Hepatocyte (in vitro differentiated cells): ENCODE measurements at regions not wholly inside any gene's neighbourhood (a gene's known extent, or its start where the extent isn't known, plus 50 kb on each side); places are given as distances from the start of the nearest gene placed in this dataset.

Source experiments
- EZH2phosphoT487 ChIP-seq: fragments of 200-600 bp; sonication (generic); IDR thresholded peaks from one replicate; pipeline ENCODE4 v1.6.1; 2018; ENCODE audit warnings: antibody characterized with exemption, mild to moderate bottlenecking, low read depth, moderate library complexity; ENCODE audit not compliant: unreplicated experiment, severe bottlenecking
- TF ChIP-seq, protein P1 (sequence below): fragments of 200-600 bp; sonication (generic); IDR thresholded peaks from 2 replicates; pipeline ENCODE4 v1.5.1; 2016; ENCODE audit warnings: antibody characterized with exemption, mild to moderate bottlenecking; ENCODE audit not compliant: poor library complexity

- no peak for TF ChIP-seq EZH2phosphoT487
- TF ChIP-seq, protein P1, sequence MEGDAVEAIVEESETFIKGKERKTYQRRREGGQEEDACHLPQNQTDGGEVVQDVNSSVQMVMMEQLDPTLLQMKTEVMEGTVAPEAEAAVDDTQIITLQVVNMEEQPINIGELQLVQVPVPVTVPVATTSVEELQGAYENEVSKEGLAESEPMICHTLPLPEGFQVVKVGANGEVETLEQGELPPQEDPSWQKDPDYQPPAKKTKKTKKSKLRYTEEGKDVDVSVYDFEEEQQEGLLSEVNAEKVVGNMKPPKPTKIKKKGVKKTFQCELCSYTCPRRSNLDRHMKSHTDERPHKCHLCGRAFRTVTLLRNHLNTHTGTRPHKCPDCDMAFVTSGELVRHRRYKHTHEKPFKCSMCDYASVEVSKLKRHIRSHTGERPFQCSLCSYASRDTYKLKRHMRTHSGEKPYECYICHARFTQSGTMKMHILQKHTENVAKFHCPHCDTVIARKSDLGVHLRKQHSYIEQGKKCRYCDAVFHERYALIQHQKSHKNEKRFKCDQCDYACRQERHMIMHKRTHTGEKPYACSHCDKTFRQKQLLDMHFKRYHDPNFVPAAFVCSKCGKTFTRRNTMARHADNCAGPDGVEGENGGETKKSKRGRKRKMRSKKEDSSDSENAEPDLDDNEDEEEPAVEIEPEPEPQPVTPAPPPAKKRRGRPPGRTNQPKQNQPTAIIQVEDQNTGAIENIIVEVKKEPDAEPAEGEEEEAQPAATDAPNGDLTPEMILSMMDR: no peak
These were observed 876.8 kb downstream of the SLC6A15 start for GRCh38 chr12:84035766-84036165.
